K562 (cell line): ENCODE measurements at regions not wholly inside any gene's neighbourhood (a gene's known extent, or its start where the extent isn't known, plus 50 kb on each side); places are given as distances from the start of the nearest gene placed in this dataset.
A peak's percentile ranks its signal among the peaks of the same experiment; 100 is the strongest.

Experiments used
- ATAC-seq: fragments of 200-7000 bp; cut with Tn5 transposase; 3 replicates; pipeline ENCODE4 v1.9.1; 2020; ENCODE audit warnings: moderate library complexity
- BruUV-seq: library from RNA; stranded (reverse); fragments of 400-500 nt; replicated peaks from 2 replicates; lab custom pipeline; 2021; lab: Mats Ljungman, UMichigan
- CTCF ChIA-PET: fragments of 300-600 bp; formaldehyde crosslinking; extraction: SDS; loops from one replicate; lab custom pipeline; 2021; ENCODE audit warnings: low intra/inter-chr PET ratio; lab: Yijun Ruan, JAX
- POLR2A ChIA-PET: fragments of 300-600, 350-650 bp; sonication (Branson Sonifier 250); formaldehyde crosslinking; extraction: SDS; loops from one replicate; lab custom pipeline; 2021; ENCODE audit warnings: antibody characterized with exemption, inconsistent platforms; lab: Yijun Ruan, JAX
- DNase-seq, 4 experiments: peaks; one replicate each; pipeline versions ENCODE4 v3.0.0 to v3.0.0-alpha.2; 2011 to 2018; ENCODE audit warnings: low spot score in 3 of 4, mixed read lengths in 3 of 4; ENCODE audit errors: extremely low read depth in 1 of 4
- FAIRE-seq: peaks from 2 replicates; lab custom pipeline; 2011; peaks lifted over from hg19 to GRCh38; lab: Jason Lieb, UNC
- H2AFZ ChIP-seq: 2 replicates; pipeline ENCODE4 v1.6.0; 2011; ENCODE audit warnings: low read depth, low read length, control low read depth, inconsistent platforms
- H3K27ac ChIP-seq: fragments of 200-600 bp; 3 replicates; pipeline ENCODE4 v1.8.0; 2011; ENCODE audit warnings: low read depth, mild to moderate bottlenecking, control low read depth, inconsistent platforms, low read length, moderate library complexity, mixed read lengths; ENCODE audit errors: extremely low read depth
- H3K27me3 ChIP-seq, 2 experiments: fragments of 300-600 bp in 1 of 2; 2 replicates in 1 of 2; 3 replicates in 1 of 2; pipeline versions ENCODE4 v1.6.0 to v1.8.0; 2011; ENCODE audit warnings: inconsistent platforms in 2 of 2, low read length in 2 of 2, mild to moderate bottlenecking in 1 of 2, mixed read lengths in 1 of 2, moderate library complexity in 1 of 2; ENCODE audit not compliant: control insufficient read depth in 2 of 2, insufficient read depth in 2 of 2
- H3K36me3 ChIP-seq: fragments of 300-600 bp; 3 replicates; pipeline ENCODE4 v1.8.0; 2011; ENCODE audit warnings: mild to moderate bottlenecking, low read length, inconsistent platforms; ENCODE audit not compliant: control insufficient read depth, insufficient read depth
- H3K4me1 ChIP-seq, 2 experiments: fragments of 200-600 bp in 1 of 2; replicated peaks in 1 of 2; 2 replicates in 1 of 2; 3 replicates in 1 of 2; pipeline versions ENCODE4 v1.5.1 to v1.8.0; 2011; ENCODE audit warnings: inconsistent platforms in 2 of 2, low read length in 2 of 2, mild to moderate bottlenecking in 1 of 2, mixed read lengths in 1 of 2, moderate library complexity in 1 of 2; ENCODE audit not compliant: control insufficient read depth in 2 of 2, insufficient read depth in 2 of 2
- H3K4me2 ChIP-seq: 2 replicates; pipeline ENCODE4 v1.6.1; 2011; ENCODE audit warnings: low read length, control low read depth, inconsistent platforms, mixed read lengths; ENCODE audit not compliant: insufficient read depth
- H3K4me3 ChIP-seq: fragments of 200-600 bp; sonication (generic), shearing (Covaris generic); 2 replicates; pipeline ENCODE4 v1.5.1; 2016; ENCODE audit warnings: control low read depth, inconsistent platforms
- H3K79me2 ChIP-seq: fragments of 200-600 bp; 3 replicates; pipeline ENCODE4 v1.8.0; 2011; ENCODE audit warnings: low read length, inconsistent platforms; ENCODE audit not compliant: control insufficient read depth, insufficient read depth
- H3K9ac ChIP-seq, 2 experiments: 2 replicates each; pipeline versions ENCODE4 v1.6.0 to v1.6.1; 2011; ENCODE audit warnings: low read depth in 2 of 2, low read length in 2 of 2, control low read depth in 1 of 2, inconsistent platforms in 1 of 2, mild to moderate bottlenecking in 1 of 2, mixed read lengths in 1 of 2; ENCODE audit not compliant: insufficient read depth in 1 of 2
- H3K9me1 ChIP-seq: one replicate; pipeline ENCODE4 v1.6.0; 2011; ENCODE audit warnings: inconsistent platforms, mild to moderate bottlenecking, low read length, moderate library complexity; ENCODE audit not compliant: control insufficient read depth, insufficient read depth
- H3K9me3 ChIP-seq: replicated peaks from 2 replicates; pipeline ENCODE4 v1.5.1; 2011; ENCODE audit warnings: low read depth, low read length, inconsistent platforms; ENCODE audit not compliant: control insufficient read depth, insufficient read depth
- H4K20me1 ChIP-seq: replicated peaks from 2 replicates; pipeline ENCODE4 v1.6.1; 2011; ENCODE audit warnings: low read length, inconsistent platforms, mixed read lengths; ENCODE audit not compliant: control insufficient read depth, insufficient read depth
- HNRNPH1 ChIP-seq: fragments of 200-400 bp; formaldehyde crosslinking; optimal IDR thresholded peaks from 2 replicates; pipeline ENCODE3; 2017; ENCODE audit warnings: low read depth, mild to moderate bottlenecking, low read length, moderate library complexity
- JUND ChIP-seq, 2 experiments: IDR thresholded peaks; 2 replicates in 1 of 2; 3 replicates in 1 of 2; pipeline ENCODE4 v1.6.1; 2011; ENCODE audit warnings: borderline replicate concordance in 2 of 2, low read depth in 2 of 2, low read length in 2 of 2, improper control_type of control experiment in 1 of 2, missing biosample characterization in 1 of 2, missing genetic modification characterization in 1 of 2, missing genetic modification reagents in 1 of 2
- KLF13 ChIP-seq: fragments of 450-650 bp; IDR thresholded peaks from 2 replicates; pipeline ENCODE4 v1.6.1; 2016; ENCODE audit warnings: missing genetic modification characterization, low read depth, mild to moderate bottlenecking, missing compliant biosample characterization, moderate library complexity, borderline replicate concordance
- MAFG ChIP-seq: fragments of 450-650 bp; conservative IDR thresholded peaks from 2 replicates; pipeline ENCODE4 v1.6.1; 2016; ENCODE audit warnings: missing genetic modification characterization, missing compliant biosample characterization
- NFE2L1 ChIP-seq: fragments of 450-650 bp; IDR thresholded peaks from 2 replicates; pipeline ENCODE4 v1.6.1; 2016; ENCODE audit warnings: missing genetic modification characterization, low read depth, mild to moderate bottlenecking, missing compliant biosample characterization, moderate library complexity, borderline replicate concordance
- OTX1 ChIP-seq: fragments of 450-650 bp; formaldehyde crosslinking; IDR thresholded peaks from 2 replicates; pipeline ENCODE4 v1.4.0; 2022; ENCODE audit warnings: mild to moderate bottlenecking
- POLR2G ChIP-seq: fragments of 200-400 bp; formaldehyde crosslinking; IDR thresholded peaks from 2 replicates; pipeline ENCODE4 v1.6.1; 2017; ENCODE audit warnings: low read depth, mild to moderate bottlenecking, antibody characterized with exemption, low read length, moderate library complexity
- POLR2H ChIP-seq: IDR thresholded peaks from 2 replicates; pipeline ENCODE4 v1.6.1; 2016; ENCODE audit warnings: missing genetic modification characterization, low read depth, mild to moderate bottlenecking, control low read depth, missing compliant biosample characterization, moderate library complexity
- RBM25 ChIP-seq: fragments of 200-400 bp; formaldehyde crosslinking; IDR thresholded peaks from 2 replicates; pipeline ENCODE4 v1.6.1; 2018; ENCODE audit warnings: low read length, low read depth, moderate library complexity; ENCODE audit not compliant: severe bottlenecking
- RHOXF2B ChIP-seq: fragments of 250-450 bp; sonication (Bioruptor Pico); conservative IDR thresholded peaks from 2 replicates; pipeline ENCODE4 v1.5.1; 2021
- TARDBP ChIP-seq: fragments of 450-650 bp; IDR thresholded peaks from 2 replicates; pipeline ENCODE4 v1.6.1; 2016
- YY1 ChIP-seq, 3 experiments: IDR thresholded peaks; 2 replicates each; pipeline ENCODE4 v1.6.1; 2011; ENCODE audit warnings: low read length in 2 of 3, mild to moderate bottlenecking in 2 of 3, moderate library complexity in 2 of 3, borderline replicate concordance in 1 of 3, control low read depth in 1 of 3, low read depth in 1 of 3; ENCODE audit not compliant: insufficient read depth in 3 of 3, insufficient replicate concordance in 2 of 3, control insufficient read depth in 1 of 3, insufficient read length in 1 of 3; ENCODE audit errors: extremely low read depth in 1 of 3
- ZFP36 ChIP-seq: fragments of 150-350 bp; IDR thresholded peaks from 2 replicates; pipeline ENCODE4 v1.6.1; 2018; ENCODE audit warnings: low read length, low read depth; ENCODE audit not compliant: partially characterized antibody
- ZNF507 ChIP-seq: conservative IDR thresholded peaks from 2 replicates; pipeline ENCODE4 v1.6.1; 2017; ENCODE audit warnings: missing genetic modification characterization, missing compliant biosample characterization
- WGBS: fragments of 100-300 bp; shearing (Covaris generic); methylation state at CpG from one replicate; pipeline ENCODE4 v1.1.6; 2016; ENCODE audit warnings: low coverage, mixed read lengths; ENCODE audit not compliant: insufficient coverage; ENCODE audit errors: missing lambda C conversion rate; 5-methylcytosine and 5-hydroxymethylcytosine counted together
- in situ Hi-C: fragments of 300-500 bp; cut with MboI; formaldehyde crosslinking; loops from 4 replicates; pipeline ENCODE4 v1.15.0; 2018; ENCODE audit warnings: inconsistent platforms, mixed read lengths
- intact Hi-C: fragments of 100-400 bp; cut with micrococcal nuclease; formaldehyde crosslinking; loops from 2 replicates; pipeline ENCODE4 v1.14.2; 2022
- TF ChIP-seq, protein P1 (sequence below), 3 experiments: IDR thresholded peaks in 2 of 3; conservative IDR thresholded peaks in 1 of 3; 2 replicates each; pipeline ENCODE4 v1.5.1; 2011 to 2012; ENCODE audit warnings: low read length in 3 of 3, mild to moderate bottlenecking in 3 of 3, control low read depth in 2 of 3, improper control_type of control experiment in 1 of 3, inconsistent platforms in 1 of 3, low read depth in 1 of 3, mixed read lengths in 1 of 3, moderate library complexity in 1 of 3; ENCODE audit not compliant: insufficient read depth in 2 of 3

DNA sequence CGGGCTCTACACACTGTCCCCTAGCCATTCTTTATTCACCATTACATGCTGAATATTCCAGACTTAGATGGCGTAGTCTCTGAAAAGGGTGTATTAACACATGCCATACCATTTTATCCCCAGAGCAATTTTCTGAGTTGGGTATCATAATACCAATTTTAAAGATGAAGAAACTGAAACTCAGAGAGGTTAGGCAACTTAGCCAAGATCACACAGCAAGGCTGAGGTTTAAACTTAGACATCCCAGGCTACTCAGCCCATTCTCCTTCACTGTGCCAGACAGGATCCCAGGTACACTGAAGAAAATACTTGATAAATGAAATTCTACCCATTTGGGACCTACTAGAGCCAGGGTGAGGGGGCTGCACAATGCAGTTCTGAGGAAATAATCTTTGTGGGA, 67.4 kb upstream of the ARHGAP36 start:
- POLR2A ChIA-PET = no interaction called here
- 13% methylated on average over 2 of the region's 2 CpGs for WGBS
- in situ Hi-C loops = no loop called here

DNA sequence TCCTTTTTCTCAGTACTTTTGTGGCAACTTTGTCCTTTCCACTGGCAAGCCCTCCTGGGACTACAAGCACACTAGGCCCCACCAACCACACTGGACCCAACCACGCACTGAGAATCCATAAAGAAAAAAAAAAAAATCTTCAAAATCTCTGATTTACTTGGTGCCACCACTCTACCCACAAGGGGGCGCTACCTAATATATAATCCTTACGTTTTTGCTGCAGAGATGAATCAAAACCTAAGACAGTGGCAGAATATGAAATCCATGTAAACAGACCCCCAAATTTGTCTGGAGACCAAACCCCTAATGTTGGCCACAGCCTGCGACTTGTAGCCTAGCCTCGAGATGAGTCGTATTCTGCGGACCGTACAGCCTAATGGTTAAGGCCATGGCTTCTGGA, 63.5 kb upstream of the ARHGAP36 start:
- no peaks in the 10 kb centered on the region for H4K20me1 ChIP-seq
- WGBS = 35% methylated on average over 8 of the region's 8 CpGs
- H3K79me2 ChIP-seq = no peaks in the 10 kb centered on the region
- no peak overlapping the region for H3K27ac ChIP-seq
- H3K9me3 ChIP-seq = no peaks in the 10 kb centered on the region
- H2AFZ ChIP-seq = no peak overlapping the region
- H3K4me2 ChIP-seq = no peak overlapping the region
- no peak overlapping the region for H3K9ac ChIP-seq
- FAIRE-seq = peak; percentile 37
- ChIA-PET CTCF (interaction anchor here (1.1 kb wide), 1 partner anchor 621 kb away, joined by 5 read pairs; no protein-coding TSS in a partner anchor), POLR2A (no interaction called here)
- DNase-seq = peak; percentile 24 to 42 (median 26)
- H3K4me3 ChIP-seq = no peak overlapping the region
- H3K27me3 ChIP-seq = peaks cover 0 to 4% of the 10 kb centered on the region in 2 experiments; a peak in 1 of 5 replicates
- no TSS peak for BruUV-seq
- H3K9me1 ChIP-seq = no peaks in the 10 kb centered on the region
- intact Hi-C loops (loop anchor here (1.0 kb wide), 1 partner anchor 639 kb away; no protein-coding TSS in a partner anchor), in situ Hi-C loops (no loop called here)
- peaks cover 0 to 7% of the 10 kb centered on the region in 2 experiments; a peak in 2 of 5 replicates for H3K4me1 ChIP-seq
- H3K36me3 ChIP-seq = no peaks in the 10 kb centered on the region
- ATAC-seq = peak; percentile 59; the same call in 2 of the 3 replicates
- TF ChIP-seq POLR2G (no peak), MAFG (tag) (no peak), NFE2L1 (tag) (no peak), OTX1 (CRISPR knock-in tag) (no peak), POLR2H (tag) (no peak), RHOXF2B (CRISPR knock-in tag) (no peak), TARDBP (no peak), JUND (IDR thresholded peaks at IDR 0.05; ENCODE audit: borderline replicate concordance, low read depth, low read length) (no peak), JUND (tag; IDR thresholded peaks at IDR 0.05; ENCODE audit: borderline replicate concordance, low read depth, low read length) (no peak), YY1 (IDR thresholded peaks at IDR 0.05; ENCODE audit: borderline replicate concordance in 1 of 3, control insufficient read depth in 1 of 3, extremely low read depth in 1 of 3, insufficient read depth in 3 of 3, insufficient read length in 1 of 3, insufficient replicate concordance in 2 of 3, low read depth in 1 of 3, low read length in 2 of 3) (no peak), KLF13 (no peak), HNRNPH1 (no peak)
- TF ChIP-seq, protein P1, sequence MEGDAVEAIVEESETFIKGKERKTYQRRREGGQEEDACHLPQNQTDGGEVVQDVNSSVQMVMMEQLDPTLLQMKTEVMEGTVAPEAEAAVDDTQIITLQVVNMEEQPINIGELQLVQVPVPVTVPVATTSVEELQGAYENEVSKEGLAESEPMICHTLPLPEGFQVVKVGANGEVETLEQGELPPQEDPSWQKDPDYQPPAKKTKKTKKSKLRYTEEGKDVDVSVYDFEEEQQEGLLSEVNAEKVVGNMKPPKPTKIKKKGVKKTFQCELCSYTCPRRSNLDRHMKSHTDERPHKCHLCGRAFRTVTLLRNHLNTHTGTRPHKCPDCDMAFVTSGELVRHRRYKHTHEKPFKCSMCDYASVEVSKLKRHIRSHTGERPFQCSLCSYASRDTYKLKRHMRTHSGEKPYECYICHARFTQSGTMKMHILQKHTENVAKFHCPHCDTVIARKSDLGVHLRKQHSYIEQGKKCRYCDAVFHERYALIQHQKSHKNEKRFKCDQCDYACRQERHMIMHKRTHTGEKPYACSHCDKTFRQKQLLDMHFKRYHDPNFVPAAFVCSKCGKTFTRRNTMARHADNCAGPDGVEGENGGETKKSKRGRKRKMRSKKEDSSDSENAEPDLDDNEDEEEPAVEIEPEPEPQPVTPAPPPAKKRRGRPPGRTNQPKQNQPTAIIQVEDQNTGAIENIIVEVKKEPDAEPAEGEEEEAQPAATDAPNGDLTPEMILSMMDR (IDR thresholded peaks at IDR 0.05 in 2 of 3, conservative IDR thresholded peaks at IDR 0.05 in 1 of 3; ENCODE audit: insufficient read depth in 2 of 3, low read depth in 1 of 3, low read length in 3 of 3) = peak; percentile 36 to 66 (median 64); a peak in 5 of 6 replicates

More for the DNA sequence above, 67.4 kb upstream of the ARHGAP36 start:
- TF ChIP-seq RBM25 (peak; percentile 70), ZNF507 (no peak), ZFP36 (peak; percentile 57)
- ATAC-seq (no peak), DNase-seq (no peak), FAIRE-seq (no peak)
- Histone ChIP-seq H3K27ac (no peak overlapping the region), H3K9ac (no peak overlapping the region), H3K4me1 (no peaks in the 10 kb centered on the region), H3K4me3 (no peak overlapping the region), H3K36me3 (no peaks in the 10 kb centered on the region), H3K9me1 (no peaks in the 10 kb centered on the region), H3K27me3 (peaks cover 0 to 3% of the 10 kb centered on the region in 2 experiments; a peak in 1 of 5 replicates), H3K4me2 (no peak overlapping the region), H4K20me1 (no peaks in the 10 kb centered on the region), H3K9me3 (no peaks in the 10 kb centered on the region), H2AFZ (no peak overlapping the region), H3K79me2 (no peaks in the 10 kb centered on the region)
- intact Hi-C loops = no loop called here
- no TSS peak for BruUV-seq
- CTCF ChIA-PET = no interaction called here
